ENCODE measurements at regions not wholly inside any gene's neighbourhood (a gene's known extent, or its start where the extent isn't known, plus 50 kb on each side); places are given as distances from the start of the nearest gene placed in this dataset.

DNA sequence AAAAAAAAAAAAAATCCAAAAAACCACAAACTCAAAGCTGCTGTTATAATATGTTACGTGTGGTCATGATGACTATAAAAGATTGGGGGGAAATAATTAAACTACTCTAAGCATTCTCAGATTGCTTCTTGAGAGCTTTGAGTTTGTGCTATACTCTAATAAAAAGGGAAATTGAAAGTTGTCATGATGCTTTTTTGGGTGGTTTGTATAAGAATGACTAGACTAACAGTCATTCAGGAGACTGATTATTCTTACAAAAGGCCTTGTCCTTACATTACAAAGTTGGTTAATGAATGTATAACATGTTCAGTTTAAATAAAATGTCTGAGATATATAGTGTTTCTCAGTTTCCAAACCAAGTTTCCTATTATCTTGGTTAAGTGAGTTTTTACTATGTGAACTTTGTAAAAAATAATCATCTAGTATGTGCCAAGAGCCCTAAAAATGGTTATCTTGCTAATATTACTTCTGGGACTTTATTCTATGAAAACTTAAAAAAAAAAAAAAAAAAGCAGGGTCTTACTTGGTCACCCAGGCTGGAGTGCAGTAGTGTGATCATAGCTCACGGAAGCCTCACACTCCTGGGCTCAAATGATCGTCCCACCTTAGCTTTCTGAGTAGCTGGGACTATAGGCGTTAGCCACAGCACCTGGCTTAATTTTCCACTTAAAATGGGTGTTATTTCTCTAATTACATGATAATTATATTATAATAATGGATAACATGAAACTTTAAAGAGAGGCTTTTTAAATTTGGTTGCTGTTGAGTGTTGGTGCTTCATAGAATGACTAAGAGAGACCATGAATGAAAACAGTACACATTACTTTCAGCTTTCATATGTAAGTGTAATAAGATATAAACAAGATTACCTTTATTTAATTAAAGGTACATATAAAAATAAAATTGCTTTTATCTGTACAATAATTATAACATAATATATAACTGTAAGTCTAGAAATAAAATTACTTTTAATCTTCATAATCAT, 459.6 kb upstream of the RGS6 start:
- DNase-seq: no peak

DNA sequence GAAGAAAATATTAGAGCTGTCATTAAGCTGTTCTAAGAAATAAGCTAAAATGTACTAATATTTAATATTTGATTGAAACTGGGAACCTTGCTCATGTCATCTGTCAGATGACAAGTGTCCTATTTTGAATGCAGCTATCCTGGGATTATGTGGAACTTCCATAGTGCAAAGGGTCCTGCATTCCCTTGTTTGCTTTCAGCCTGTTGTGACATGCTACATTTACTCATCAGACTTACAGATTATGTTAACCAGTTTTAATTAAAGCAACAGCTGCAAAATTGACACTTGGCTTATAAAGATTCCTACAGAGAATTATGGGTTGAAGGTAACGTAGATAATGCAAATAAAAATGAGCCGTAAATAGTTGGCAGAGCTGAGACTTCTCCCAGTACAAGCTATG, 458.4 kb upstream of the RGS6 start:
- no peak for DNase-seq

DNA sequence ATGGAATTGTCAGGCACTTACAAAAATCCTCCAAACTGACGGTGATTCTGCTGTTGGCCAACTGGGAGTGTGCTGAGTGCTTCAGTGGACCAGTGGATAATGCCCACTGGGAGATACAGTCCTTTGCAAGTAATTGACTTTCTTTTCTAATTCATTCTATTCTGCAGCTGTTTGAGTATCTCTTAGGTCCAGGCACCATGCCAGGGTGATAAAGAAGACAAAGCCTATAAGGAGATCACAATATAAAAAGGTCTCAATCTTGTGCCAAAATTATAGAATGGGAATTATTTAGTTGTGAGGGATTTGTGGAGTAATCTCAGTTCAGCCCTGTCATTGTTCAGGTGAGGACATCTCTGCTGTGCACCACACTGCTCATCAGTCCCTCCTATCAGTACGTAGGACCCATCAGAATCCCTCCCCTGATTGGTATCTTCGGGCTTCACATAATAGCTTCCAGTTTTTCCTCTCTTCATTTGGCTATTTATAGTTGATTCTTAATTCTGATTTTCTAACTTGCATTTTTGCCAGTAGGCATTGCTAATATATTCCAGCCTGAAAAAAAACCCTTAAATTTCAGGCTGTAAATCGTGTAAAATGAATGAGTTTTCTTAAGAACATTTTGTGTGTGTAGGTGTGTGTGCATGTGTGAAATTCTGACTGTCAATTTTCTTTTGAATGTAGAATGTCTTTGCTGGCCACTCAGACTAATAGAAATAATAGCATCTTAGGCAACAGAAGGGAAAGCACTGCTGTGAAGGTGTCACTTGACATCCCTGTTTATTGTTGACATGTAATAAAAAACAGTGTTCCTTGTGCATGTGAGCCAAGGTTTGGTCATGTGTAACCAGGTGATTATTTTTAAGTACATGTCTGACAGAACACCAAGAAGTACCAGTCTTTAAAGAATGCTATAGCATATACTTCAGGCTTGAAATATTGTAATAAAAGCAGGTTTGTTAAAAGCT, 457.6 kb upstream of the RGS6 start:
- DNase-seq: no peak

DNA sequence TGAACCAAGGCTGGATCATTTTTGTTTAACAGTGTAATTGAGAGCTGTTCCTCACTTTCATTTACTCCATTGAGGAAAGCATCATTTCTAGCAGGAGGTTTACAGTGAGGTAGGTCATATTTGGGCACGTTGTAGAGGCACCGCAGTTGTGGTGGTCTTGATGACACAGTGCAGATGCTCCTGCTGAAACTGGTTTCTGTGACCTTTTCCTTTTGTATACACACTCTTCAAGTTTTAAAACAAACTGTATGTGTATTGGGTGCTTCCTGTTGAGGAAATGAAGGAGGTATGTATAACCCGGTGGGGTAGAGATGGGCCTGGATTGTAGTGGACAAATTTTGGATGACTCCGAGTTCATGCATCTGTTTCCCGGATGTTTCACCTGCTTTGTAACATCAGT, 456.3 kb upstream of the RGS6 start:
- DNase-seq: no peak

DNA sequence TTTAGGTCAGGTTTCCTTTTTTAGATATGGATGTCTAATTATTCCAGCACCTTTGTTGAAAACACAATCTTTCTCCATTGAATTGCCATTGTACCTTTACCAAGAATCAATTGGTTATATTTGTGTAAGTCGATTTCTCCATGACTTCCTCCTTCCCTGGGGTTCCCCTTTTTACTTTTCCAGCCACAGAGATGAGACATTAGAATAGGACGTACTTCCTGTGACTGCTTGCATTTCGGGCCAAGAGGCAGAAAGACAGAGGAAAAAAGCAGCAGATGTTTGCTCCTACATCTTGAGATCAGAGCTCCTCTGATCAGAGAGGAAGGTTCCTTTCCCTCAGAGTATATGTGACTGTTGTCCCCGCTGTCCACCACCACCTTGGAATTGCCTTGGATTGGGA, 453.7 kb upstream of the RGS6 start:
- no peak for DNase-seq

DNA sequence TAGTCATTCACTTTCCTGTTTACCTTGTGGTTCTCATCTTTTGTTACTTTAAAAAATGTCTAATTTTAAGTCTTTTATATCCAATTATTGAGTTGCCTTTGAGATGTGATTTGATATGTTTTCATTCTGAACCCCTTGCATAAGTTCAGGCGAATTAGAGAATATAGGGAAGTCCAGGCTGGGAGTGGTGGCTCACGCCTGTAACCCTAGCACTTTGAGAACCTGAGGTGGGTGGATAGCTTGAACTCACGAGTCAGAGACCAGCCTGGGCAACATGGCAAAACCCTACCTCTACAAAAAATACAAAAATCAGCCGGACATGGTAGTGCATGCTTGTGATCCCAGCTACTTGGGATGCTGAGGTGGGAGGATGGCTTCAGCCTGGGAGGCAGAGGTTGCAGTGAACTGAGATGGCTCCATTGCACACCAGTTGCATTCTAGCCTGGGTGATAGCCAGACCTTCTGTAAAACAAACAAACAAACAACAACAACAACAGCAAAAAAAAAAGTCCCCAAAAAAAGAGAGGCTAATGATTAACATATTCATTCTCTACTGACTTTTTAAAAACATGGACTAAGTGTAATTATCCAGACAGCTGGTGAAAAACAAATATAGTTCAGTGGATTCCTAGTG, 451.1 kb upstream of the RGS6 start:
- no peak for DNase-seq

DNA sequence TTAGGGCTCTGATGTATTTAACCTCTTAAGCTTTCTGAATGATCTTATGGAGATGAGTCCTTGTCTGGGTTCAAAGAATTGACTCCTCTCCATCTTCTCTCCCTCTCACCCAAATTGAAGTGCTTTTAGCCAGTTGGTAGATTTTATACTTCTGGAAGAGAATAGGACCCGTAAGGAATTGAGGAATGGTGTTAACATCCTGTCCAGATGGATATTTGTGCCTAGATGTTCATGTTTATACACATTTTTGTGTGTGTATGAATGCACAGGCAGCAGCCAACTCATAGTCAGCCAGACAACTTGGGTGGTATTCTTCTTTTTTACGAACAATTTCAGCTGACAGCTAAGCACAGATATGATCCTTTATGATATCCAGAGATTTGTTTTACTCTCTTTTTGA, 449.6 kb upstream of the RGS6 start:
- DNase-seq: no peak

DNA sequence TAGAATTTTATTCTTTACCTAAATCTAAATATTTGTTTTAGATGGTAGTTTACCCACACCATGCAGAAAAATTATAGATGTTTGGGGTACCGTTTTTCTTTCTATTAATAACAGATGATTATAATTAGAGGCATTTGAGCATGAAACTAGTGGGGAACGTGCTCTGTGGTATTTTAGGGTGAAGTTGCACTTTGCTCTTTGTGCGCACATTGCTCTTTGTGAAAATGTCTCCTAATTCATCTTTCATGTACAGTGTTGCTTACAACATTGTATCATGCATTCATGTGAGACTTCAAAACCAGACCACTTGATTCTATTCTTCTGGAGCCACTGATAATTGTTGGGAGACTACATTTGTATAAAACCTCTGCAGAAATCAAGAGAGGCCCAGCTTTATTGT, 449.1 kb upstream of the RGS6 start:
- DNase-seq: no peak

DNA sequence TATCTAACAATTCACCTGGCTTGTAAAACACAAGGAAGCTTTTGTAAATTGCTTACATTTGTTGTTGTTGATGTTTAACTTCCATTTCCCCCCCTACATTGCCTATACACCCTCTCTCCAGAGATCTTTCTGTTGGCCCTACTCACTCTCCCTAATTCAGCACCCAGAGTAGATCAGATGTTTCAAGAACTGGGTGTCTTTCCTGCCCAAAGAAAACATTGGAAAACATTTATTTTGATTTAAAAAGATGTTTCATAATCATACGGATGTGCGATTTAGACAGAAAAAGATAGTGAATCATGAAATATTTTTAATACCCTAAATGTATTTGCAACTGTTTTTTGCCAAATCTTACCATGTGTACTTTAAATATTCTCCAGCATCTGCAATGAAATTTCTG, 446.4 kb upstream of the RGS6 start:
- no peak for DNase-seq

DNA sequence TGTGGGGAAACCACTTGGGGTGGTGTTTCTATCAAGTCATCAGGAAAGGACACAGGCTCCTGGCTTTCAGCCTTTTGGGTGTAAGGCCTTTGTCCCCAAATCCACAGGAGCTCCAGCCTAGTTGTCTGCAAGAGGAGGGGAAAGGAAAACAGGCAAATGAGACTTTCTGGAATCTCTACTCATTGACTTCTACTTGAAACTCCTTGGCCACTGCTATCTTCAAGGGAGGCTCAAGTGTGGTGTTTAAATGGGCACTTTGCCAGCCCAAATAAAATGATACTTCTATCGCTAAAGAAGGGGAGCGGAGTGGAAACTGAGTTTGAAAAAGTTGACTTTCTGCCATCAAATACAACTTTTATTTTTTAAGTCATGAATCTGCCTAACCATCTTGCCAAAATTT, 445.9 kb upstream of the RGS6 start:
- DNase-seq: no peak

DNA sequence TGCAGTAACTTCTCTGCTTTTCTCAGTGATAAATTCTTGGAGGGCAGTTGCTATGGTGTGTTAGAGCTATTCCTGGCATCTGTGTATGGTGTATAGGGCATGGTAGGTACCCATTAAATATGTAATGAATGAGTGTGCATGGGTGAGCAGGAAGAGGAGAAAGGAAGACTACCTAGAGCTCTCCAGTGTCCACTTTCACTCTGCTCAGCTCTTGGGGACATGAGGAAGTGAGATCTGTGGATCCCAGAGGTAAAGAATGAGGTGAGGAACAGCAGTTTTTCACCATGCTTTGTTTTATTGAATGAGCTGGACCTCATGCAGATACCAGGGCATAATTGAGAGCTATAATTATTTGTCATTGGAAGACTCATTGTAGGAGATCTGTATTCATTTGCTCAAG, 444.8 kb upstream of the RGS6 start:
- no peak for DNase-seq

DNA sequence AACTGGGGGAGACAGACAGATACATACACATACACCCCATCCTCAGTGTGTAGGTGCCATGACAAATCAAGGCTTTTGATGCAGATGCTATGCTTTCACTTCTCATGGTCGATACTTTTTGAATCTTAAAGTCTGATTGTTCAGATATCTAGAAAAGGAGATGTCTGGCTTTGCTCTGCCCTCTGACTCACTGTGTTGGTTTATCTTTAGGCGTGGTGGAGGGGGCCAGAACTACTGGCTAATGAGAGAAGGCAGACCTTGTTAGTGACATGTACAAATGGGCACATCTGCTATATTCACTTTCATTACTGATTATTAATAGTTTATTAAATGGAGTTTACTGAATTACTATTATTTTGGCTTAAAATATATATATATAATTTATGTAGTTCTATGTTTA, 444.3 kb upstream of the RGS6 start:
- no peak for DNase-seq

DNA sequence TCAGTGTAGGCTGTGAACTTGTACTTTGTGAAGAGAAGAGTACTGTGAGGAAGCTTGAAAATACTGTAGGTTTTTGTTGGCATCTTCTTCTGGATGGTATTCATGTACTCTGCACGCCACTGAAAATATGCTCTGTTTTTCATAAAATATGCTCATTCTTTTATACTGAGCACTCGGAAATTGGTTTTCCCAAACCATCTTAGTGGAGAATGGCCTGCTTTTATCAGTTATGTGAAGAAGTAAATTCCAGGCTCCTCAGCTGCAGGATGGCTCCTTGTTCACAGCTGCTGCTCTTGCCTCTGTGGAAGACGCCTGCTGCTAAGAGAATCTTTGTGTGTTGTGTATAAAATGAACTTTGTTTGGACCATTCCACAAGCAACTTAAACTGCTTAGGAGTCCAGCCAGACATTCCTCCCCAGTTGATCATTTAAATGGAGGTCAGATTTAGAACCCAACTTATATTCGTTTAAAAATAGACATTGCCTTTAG, 443.5 kb upstream of the RGS6 start:
- no peak for DNase-seq

DNA sequence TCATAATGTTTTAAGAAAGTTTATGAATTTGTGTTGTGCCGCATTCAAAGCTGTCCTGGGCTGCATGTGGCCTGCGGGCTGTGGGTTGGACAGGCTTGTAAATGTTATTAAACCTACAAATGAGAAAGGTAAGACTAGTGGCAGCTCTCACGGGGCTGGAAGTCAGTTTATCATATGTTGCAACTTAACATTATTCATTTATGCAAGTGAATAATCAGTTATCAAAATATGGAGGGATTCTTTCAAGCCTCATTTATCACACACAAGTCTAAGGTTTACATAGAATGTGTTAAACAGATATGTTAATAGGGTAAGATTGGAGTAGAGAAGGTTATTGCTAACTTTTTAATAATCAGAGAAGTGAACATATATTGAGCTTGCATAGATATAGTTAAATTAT, 442.5 kb upstream of the RGS6 start:
- DNase-seq: no peak

DNA sequence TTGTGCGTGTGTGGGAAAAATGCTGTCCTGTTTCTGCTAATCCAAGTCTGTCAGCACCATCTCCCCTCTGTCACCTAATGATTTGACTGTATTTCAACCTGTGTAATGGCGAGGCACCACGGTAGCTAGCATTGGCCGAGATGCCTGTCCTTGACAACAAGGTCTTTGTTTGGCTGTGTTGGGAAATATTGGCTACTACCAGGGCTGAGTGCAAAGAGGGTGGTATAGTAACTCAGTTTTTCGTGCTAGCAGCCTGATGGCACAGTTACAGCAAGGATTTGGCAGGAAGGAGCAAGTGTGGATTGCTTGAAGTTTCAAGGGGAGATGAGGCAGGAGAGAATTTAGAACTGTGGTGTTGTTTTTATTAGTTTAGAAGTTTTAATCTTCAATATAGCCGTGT, 440.3 kb upstream of the RGS6 start:
- no peak for DNase-seq

DNA sequence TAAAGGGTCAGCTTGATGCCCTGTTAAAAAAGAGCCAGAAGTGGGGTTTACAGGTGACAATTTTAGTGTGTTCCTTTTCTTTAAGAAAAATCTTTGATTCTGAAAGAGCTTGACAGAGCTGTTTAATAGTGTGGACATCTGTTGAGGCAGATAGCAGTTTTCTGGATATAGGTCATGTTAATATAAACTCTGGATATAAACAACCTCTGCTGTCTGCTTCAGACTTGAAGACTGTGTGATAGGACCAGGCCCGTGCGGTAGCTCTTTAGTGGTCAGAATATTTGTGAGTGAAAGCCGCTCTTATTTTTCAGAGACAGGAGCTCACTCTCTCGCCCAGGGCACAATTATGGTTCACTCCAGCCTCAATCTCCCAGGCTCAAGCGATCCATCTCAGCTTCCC, 439.9 kb upstream of the RGS6 start:
- DNase-seq: no peak

DNA sequence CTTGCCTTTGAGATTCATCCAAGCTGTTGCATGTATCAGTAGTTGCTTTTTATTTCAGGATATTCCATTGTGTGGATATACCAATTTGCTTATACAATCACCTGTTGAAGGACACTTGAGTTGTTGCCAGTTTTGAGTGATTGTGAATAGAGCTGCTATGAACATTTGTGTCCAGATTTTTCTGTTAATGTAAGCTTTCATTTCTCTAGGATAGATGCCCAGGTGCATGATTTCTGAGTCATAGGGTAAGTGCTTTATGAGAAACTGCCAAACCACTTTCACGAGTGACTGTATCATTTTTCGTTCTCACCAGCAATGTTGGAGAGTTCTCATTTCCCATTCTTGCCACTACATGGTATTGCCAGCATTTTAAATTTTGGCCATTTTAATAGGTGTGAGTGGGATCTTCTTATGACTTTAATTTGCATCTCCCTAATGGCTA, 434.6 kb upstream of the RGS6 start:
- DNase-seq: no peak

DNA sequence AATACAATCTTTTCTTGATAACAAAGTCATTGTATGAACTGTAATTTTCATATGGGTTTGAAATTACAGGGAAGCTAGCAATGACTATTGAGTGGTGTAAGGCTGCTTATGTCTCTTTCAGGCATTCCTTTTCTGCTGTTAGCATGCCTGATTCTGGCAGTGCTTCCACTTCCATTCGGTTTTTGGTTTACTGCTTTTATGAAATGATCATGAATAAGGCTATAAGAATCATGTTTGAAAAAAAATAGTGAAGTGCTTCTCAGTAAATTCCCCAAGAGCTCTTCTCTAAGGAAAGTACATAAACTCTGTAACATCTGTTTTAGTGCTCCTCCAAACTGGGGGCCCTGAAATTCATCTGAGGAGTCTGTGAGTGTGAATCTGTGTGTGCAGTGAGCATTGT, 434.0 kb upstream of the RGS6 start:
- DNase-seq: no peak

DNA sequence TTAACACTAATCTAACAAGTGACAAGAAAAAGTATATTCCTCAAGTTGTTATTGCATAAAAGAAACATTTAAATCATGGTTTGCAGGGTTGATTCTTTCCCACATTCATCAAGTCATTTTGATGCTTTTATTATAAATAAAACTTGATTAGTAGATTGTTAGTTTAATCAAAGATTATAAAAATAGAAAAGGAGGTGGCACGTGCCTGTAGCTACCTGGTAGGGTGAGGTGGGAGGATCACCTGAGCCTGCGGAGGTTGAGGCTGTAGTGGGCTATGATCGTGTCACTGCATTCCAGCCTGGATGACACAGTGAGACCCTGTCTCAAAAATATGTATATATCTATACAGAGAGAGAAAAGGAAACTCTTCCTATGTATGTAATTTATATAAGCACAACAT, 433.2 kb upstream of the RGS6 start:
- DNase-seq: no peak

DNA sequence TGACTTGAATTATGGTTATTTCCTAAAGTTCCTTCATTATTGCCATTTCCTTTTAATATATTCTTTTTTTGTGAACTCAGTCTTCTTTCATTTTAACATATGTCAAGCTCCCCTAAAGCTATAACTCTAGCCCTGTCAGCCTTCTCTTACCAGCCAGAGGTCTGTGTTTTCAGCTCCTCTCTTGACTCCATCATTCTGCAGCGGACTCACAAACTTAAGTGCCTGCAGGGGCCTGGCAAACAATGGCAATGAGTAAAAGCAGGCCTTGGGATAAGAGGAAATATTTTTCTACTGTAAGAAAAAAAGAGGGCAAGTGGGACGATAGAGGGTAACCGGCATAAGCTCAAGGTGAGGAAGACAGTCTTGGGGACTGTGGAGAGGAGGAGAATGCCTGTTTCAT, 424.5 kb upstream of the RGS6 start:
- no peak for DNase-seq

DNA sequence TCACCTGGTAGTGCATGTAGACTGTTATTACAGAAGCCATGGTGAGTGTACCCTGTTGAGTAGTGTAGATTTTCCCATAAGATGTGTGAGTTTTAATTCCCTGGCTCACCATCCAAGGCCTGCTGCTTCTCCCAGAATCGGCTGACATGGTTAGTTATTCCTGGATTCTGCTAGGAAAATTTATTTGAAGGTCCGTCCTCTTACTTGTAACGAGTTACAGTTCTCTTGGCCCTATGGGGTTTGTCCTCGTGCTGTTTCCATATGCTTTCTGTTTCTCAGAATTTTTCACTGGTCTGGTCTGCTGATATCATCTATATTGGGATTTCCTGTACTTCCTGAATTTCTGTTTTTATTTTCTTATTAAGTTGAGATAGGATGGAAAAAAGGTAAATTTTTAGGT, 423.3 kb upstream of the RGS6 start:
- DNase-seq: no peak

DNA sequence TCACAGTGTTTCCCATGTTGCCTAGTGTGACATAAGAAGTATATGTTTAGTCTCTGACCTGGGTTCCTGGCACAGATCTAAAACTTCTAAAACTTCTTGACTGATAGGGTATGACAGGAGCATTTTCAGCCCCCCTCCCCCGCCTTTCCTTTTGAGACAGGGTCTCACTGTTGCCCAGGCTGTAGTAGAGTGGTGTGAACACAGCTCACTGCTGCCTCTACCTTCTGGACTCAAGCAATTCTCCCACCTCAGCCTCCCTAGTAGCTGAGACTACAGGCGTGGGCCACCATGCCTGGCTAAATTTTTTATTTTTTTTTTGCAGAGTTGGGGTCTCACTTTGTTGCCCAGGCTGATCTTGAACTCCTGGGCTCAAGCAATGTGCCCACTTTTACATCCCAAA, 421.1 kb upstream of the RGS6 start:
- no peak for DNase-seq

All from GOT3 (cell line).